Keratinocyte (primary cell): ENCODE measurements at regions not wholly inside any gene's neighbourhood (a gene's known extent, or its start where the extent isn't known, plus 50 kb on each side); places are given as distances from the start of the nearest gene placed in this dataset.

Source experiments
- CTCF ChIP-seq, 3 experiments: IDR thresholded peaks in 1 of 3; conservative IDR thresholded peaks in 1 of 3; optimal IDR thresholded peaks in 1 of 3; 2 replicates in 2 of 3; 3 replicates in 1 of 3; pipeline versions ENCODE3 to v1.5.1; 2011; ENCODE audit warnings: low read length in 3 of 3, mild to moderate bottlenecking in 3 of 3, moderate library complexity in 2 of 3, control low read depth in 1 of 3, inconsistent platforms in 1 of 3; ENCODE audit not compliant: insufficient read depth in 2 of 3; ENCODE audit errors: extremely low read depth in 1 of 3
- EZH2 ChIP-seq: IDR thresholded peaks from one replicate; pipeline ENCODE4 v1.6.1; 2012; ENCODE audit warnings: inconsistent platforms, mild to moderate bottlenecking, low read length, moderate library complexity

- TF ChIP-seq CTCF (optimal IDR thresholded peaks at IDR 0.05 in 1 of 3, IDR thresholded peaks at IDR 0.05 in 1 of 3, conservative IDR thresholded peaks at IDR 0.05 in 1 of 3; ENCODE audit: extremely low read depth in 1 of 3, insufficient read depth in 2 of 3, low read length in 3 of 3) (no peak), EZH2 (no peak)
These were observed 207.7 kb upstream of the GJE1 start for GRCh38 chr6:141925001-141925400.
